Keratinocyte (primary cell): ENCODE measurements at regions not wholly inside any gene's neighbourhood (a gene's known extent, or its start where the extent isn't known, plus 50 kb on each side); places are given as distances from the start of the nearest gene placed in this dataset.

Source experiments
- DNase-seq: peaks from one replicate; pipeline ENCODE4 v3.0.0-alpha.2; 2011; ENCODE audit warnings: low read depth, missing footprints, low spot score
- FAIRE-seq: peaks from 2 replicates; lab custom pipeline; 2011; peaks lifted over from hg19 to GRCh38; lab: Jason Lieb, UNC
- H2AFZ ChIP-seq: 2 replicates; pipeline ENCODE4 v1.6.0; 2012; ENCODE audit warnings: low read length, control low read depth, inconsistent platforms; ENCODE audit not compliant: control insufficient read depth
- H3K27ac ChIP-seq: 2 replicates; pipeline ENCODE4 v1.5.1; 2011; ENCODE audit warnings: low read length; ENCODE audit not compliant: control insufficient read depth, insufficient read depth
- H3K27me3 ChIP-seq: 3 replicates; pipeline ENCODE4 v1.6.0; 2011; ENCODE audit warnings: low read length; ENCODE audit not compliant: control insufficient read depth, insufficient read depth; ENCODE audit errors: extremely low read depth
- H3K36me3 ChIP-seq, 2 experiments: 2 replicates in 1 of 2; 3 replicates in 1 of 2; pipeline ENCODE4 v1.5.1; 2011; ENCODE audit warnings: low read length in 2 of 2, mild to moderate bottlenecking in 1 of 2; ENCODE audit not compliant: control insufficient read depth in 2 of 2, insufficient read depth in 2 of 2; ENCODE audit errors: extremely low read depth in 1 of 2
- H3K4me1 ChIP-seq: 3 replicates; pipeline ENCODE4 v1.5.1; 2011; ENCODE audit warnings: low read length; ENCODE audit not compliant: control insufficient read depth, insufficient read depth; ENCODE audit errors: extremely low read depth
- H3K4me2 ChIP-seq: 3 replicates; pipeline ENCODE4 v1.6.0; 2011; ENCODE audit warnings: low read depth, low read length; ENCODE audit not compliant: control insufficient read depth, insufficient read depth; ENCODE audit errors: extremely low read depth
- H3K4me3 ChIP-seq, 3 experiments: fragments of 200-600 bp in 1 of 3; sonication (generic) in 1 of 3; 2 replicates in 2 of 3; 3 replicates in 1 of 3; pipeline ENCODE4 v1.5.1; 2011 to 2016; ENCODE audit warnings: low read length in 3 of 3, mild to moderate bottlenecking in 3 of 3, control low read depth in 2 of 3, inconsistent platforms in 1 of 3, low read depth in 1 of 3, mixed read lengths in 1 of 3, mixed run types in 1 of 3, moderate library complexity in 1 of 3; ENCODE audit not compliant: control insufficient read depth in 2 of 3, insufficient read depth in 2 of 3; ENCODE audit errors: extremely low read depth in 1 of 3
- H3K79me2 ChIP-seq: 2 replicates; pipeline ENCODE4 v1.6.0; 2012; ENCODE audit warnings: low read length; ENCODE audit not compliant: control insufficient read depth, insufficient read depth
- H3K9ac ChIP-seq: 3 replicates; pipeline ENCODE4 v1.6.0; 2011; ENCODE audit warnings: low read length; ENCODE audit not compliant: control insufficient read depth, insufficient read depth; ENCODE audit errors: extremely low read depth
- H3K9me1 ChIP-seq: 3 replicates; pipeline ENCODE4 v1.6.0; 2011; ENCODE audit warnings: low read length; ENCODE audit not compliant: control insufficient read depth, insufficient read depth; ENCODE audit errors: extremely low read depth
- H3K9me3 ChIP-seq: 2 replicates; pipeline ENCODE4 v1.5.1; 2012; ENCODE audit warnings: low read depth, low read length; ENCODE audit not compliant: control insufficient read depth
- H4K20me1 ChIP-seq: 3 replicates; pipeline ENCODE4 v1.6.0; 2011; ENCODE audit warnings: low read length; ENCODE audit not compliant: control insufficient read depth, insufficient read depth; ENCODE audit errors: extremely low read depth
- EZH2 ChIP-seq: IDR thresholded peaks from one replicate; pipeline ENCODE4 v1.6.1; 2012; ENCODE audit warnings: inconsistent platforms, mild to moderate bottlenecking, low read length, moderate library complexity
- dilution Hi-C: fragments of 300-500 bp; cut with MboI; formaldehyde crosslinking; loops from one replicate; pipeline ENCODE4 v1.7.0; 2020; ENCODE audit warnings: low sequenced_read_pairs; ENCODE audit not compliant: extremely low pct_ligation_motif_present
- TF ChIP-seq, protein P1 (sequence below), 3 experiments: IDR thresholded peaks in 1 of 3; conservative IDR thresholded peaks in 1 of 3; optimal IDR thresholded peaks in 1 of 3; 2 replicates in 2 of 3; 3 replicates in 1 of 3; pipeline versions ENCODE3 to v1.5.1; 2011; ENCODE audit warnings: low read length in 3 of 3, mild to moderate bottlenecking in 3 of 3, moderate library complexity in 2 of 3, control low read depth in 1 of 3, inconsistent platforms in 1 of 3; ENCODE audit not compliant: insufficient read depth in 2 of 3; ENCODE audit errors: extremely low read depth in 1 of 3

DNA sequence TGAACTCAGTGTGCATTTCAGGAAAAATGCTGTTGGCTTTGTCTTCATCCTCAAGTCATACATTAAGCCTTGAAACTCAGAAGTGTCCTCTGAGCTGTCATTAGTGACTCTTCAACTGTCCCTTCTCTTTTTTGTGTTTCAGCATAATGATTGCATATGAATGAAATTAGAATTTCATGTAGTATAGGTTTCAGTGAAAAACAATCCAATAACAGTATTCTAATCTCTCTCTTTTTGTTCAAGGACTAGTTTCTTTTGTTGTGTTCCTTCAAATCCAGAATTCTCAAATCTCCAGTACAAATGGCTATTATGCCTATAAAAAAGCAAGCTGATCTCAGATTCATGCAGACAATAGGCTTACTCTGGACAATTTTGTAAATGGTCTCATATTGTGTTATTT is 133.5 kb downstream of the QPCT start:
- no peaks in the 10 kb centered on the region for H4K20me1 ChIP-seq
- H3K4me3 ChIP-seq = no peak overlapping the region
- dilution Hi-C loops = no loop called here
- FAIRE-seq (no peak), DNase-seq (no peak)
- no peaks in the 10 kb centered on the region for H3K9me3 ChIP-seq
- H3K4me1 ChIP-seq = no peaks in the 10 kb centered on the region
- no peaks in the 10 kb centered on the region for H3K36me3 ChIP-seq
- H3K27me3 ChIP-seq = no peaks in the 10 kb centered on the region
- no peaks in the 10 kb centered on the region for H3K79me2 ChIP-seq
- no peak for TF ChIP-seq EZH2
- TF ChIP-seq, protein P1, sequence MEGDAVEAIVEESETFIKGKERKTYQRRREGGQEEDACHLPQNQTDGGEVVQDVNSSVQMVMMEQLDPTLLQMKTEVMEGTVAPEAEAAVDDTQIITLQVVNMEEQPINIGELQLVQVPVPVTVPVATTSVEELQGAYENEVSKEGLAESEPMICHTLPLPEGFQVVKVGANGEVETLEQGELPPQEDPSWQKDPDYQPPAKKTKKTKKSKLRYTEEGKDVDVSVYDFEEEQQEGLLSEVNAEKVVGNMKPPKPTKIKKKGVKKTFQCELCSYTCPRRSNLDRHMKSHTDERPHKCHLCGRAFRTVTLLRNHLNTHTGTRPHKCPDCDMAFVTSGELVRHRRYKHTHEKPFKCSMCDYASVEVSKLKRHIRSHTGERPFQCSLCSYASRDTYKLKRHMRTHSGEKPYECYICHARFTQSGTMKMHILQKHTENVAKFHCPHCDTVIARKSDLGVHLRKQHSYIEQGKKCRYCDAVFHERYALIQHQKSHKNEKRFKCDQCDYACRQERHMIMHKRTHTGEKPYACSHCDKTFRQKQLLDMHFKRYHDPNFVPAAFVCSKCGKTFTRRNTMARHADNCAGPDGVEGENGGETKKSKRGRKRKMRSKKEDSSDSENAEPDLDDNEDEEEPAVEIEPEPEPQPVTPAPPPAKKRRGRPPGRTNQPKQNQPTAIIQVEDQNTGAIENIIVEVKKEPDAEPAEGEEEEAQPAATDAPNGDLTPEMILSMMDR (optimal IDR thresholded peaks at IDR 0.05 in 1 of 3, IDR thresholded peaks at IDR 0.05 in 1 of 3, conservative IDR thresholded peaks at IDR 0.05 in 1 of 3; ENCODE audit: extremely low read depth in 1 of 3, insufficient read depth in 2 of 3, low read length in 3 of 3) = no peak
- H3K27ac ChIP-seq = no peak overlapping the region
- H2AFZ ChIP-seq = no peak overlapping the region
- H3K4me2 ChIP-seq = no peak overlapping the region
- H3K9me1 ChIP-seq = no peaks in the 10 kb centered on the region
- H3K9ac ChIP-seq = no peak overlapping the region

DNA sequence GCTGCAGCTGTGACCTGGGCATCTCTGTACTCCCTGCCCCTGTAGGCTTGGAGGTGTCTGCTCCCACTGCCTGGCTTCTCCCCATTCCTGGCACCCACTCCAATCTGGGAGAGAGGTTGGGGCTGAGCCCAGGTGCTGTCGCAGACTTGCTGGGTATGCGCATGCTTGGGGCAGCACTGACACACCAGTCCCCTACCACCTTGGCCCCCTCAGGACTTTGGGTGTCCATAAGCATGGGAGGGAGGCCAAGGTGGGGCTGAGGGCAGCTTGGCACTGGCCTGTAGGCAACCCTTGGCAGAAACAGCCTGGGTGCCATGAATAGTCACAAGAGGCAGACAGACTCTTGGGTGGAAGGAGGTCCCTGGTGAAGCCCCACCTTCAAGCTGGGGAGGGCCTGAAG is 136.8 kb downstream of the QPCT start:
- H3K4me3 ChIP-seq = no peak overlapping the region
- dilution Hi-C loops = loop anchor here (10.0 kb wide), 1 partner anchor 64 kb away; no protein-coding TSS in a partner anchor
- no peak for TF ChIP-seq EZH2
- TF ChIP-seq, protein P1 (optimal IDR thresholded peaks at IDR 0.05 in 1 of 3, IDR thresholded peaks at IDR 0.05 in 1 of 3, conservative IDR thresholded peaks at IDR 0.05 in 1 of 3; ENCODE audit: extremely low read depth in 1 of 3, insufficient read depth in 2 of 3, low read length in 3 of 3) = no peak
- H3K27me3 ChIP-seq = no peaks in the 10 kb centered on the region
- no peaks in the 10 kb centered on the region for H3K9me1 ChIP-seq
- FAIRE-seq = no peak
- H3K9me3 ChIP-seq = no peaks in the 10 kb centered on the region
- H3K4me2 ChIP-seq = no peak overlapping the region
- no peak for DNase-seq
- no peaks in the 10 kb centered on the region for H3K79me2 ChIP-seq
- H3K9ac ChIP-seq = no peak overlapping the region
- H3K36me3 ChIP-seq = no peaks in the 10 kb centered on the region
- H3K4me1 ChIP-seq = no peaks in the 10 kb centered on the region
- H4K20me1 ChIP-seq = no peaks in the 10 kb centered on the region
- H2AFZ ChIP-seq = no peak overlapping the region
- H3K27ac ChIP-seq = no peak overlapping the region
